ENCODE measurements at regions not wholly inside any gene's neighbourhood (a gene's known extent, or its start where the extent isn't known, plus 50 kb on each side); places are given as distances from the start of the nearest gene placed in this dataset.
A peak's percentile ranks its signal among the peaks of the same experiment; 100 is the strongest.

DNA sequence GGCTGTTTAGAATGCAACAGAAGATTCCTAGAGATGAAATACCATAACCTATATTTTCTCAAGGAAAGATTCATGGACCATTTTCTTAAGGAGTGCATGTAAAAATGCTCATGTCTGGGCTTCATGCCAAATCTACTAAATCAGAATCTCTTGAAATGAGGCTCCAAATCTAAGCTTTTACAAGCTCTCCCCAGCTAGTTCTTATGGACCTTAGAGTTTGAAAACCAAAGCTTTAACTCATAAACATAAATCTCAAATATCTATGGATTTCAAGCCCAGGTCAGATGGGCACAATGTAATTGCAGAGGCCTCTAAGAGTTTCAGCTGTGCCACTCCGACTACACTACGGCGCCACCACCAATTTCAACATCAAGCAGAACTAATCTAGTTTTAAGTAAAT is 117.3 kb upstream of the CAND1 start:
- no peak for DNase-seq

GRCh38 chr12:67152451-67152850 is 116.7 kb upstream of the CAND1 start:
- no peak for DNase-seq

GRCh38 chr12:67154901-67155300 is 114.3 kb upstream of the CAND1 start:
- DNase-seq: peak in 3 of 4 experiments; percentile 4 to 56 (median 37)

- DNase-seq: peak; percentile 10 to 61 (median 20)
Measured at GRCh38 chr12:67155863-67156262, 113.3 kb upstream of the CAND1 start.

DNA sequence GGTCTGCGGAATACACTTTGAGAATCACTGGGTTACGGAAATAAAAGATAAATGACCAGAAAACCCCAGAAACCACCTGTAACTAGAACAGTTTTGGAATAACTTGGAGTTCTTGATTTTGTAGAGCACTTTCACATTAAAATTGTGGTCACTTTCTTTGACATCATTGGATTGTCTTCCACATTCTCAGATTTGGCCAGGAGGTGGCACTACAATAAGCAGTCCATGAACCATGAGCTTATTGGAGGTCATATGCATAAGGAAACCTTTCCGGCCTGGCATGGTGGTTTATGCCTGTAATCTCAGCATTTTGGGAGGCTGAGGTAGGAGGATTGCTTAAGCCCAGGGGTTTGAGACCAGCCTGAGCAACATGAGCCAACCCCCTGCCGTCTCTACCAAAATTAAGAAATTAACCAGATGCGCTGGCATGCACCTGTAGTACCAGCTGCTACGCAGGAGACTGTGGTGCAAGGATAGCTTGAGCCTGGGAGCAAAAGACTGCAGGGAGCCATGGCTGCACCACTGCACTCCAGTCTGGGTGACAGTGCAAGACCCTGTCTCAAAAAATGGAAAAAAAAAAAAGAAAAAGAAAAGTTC is 107.7 kb upstream of the CAND1 start:
- peak; percentile 54 to 65 (median 58) for DNase-seq

DNA sequence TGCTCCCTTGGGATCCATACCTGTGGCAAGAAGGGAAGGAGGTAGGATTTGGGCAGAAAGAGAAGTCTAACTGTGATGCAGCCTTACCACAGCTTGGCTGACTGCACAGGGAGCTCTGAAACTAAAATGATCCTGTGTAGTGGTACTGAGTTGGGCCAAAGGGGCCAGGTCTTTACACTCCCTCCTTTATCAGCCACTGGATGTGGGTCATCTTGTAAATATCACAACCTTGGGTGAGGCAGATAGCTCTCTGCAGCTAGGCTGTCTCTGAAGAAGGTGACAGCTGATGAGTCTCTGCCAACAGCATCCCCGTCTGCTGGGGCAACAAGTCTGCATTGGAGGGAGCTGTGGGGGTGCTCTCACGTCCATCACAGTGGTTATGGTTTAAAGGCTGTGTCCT is 95.9 kb upstream of the CAND1 start:
- DNase-seq: no peak

DNA sequence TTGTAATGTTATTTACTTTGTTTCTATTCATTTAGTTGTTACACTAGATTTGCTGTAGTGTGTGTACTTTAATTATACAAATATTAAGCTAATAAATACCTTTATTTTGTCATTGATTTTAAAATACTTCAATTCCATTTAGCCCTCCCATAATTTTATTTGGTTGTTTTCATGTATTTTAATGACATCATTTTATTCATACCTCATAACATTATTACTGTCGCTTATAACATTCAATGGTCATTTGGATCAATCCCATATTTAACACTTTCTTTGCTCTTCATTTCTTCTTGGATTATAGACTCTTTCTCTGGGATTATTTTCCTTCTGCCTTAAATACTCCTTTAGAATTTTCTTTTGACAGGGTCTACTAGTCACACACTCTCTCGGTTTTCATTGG is 86.6 kb upstream of the CAND1 start:
- no peak for DNase-seq

- peak; percentile 14 to 40 (median 26) for DNase-seq
Measured at GRCh38 chr12:67193704-67194103, 75.5 kb upstream of the CAND1 start.

DNA sequence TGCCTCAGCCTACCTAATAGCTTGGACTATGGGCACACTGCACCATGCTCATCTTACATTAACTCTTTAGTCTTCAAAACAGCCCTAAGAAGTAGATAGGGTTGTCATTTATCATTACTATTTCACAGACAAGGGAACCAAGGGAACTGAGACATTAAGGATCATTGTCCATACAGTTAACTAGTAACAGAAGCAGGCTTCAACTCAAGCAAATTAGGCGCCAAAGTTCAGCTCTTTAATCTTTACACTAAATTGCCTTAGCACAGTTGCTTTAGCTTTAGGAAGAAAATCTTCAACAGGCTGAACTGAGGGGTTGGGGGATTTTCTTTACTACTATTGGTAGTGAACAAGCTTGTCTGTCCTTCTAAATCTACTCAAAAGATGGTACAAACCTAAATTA is 68.8 kb upstream of the CAND1 start:
- no peak for DNase-seq

- no peak for DNase-seq
Measured at GRCh38 chr12:67202011-67202677, 67.0 kb upstream of the CAND1 start.

DNA sequence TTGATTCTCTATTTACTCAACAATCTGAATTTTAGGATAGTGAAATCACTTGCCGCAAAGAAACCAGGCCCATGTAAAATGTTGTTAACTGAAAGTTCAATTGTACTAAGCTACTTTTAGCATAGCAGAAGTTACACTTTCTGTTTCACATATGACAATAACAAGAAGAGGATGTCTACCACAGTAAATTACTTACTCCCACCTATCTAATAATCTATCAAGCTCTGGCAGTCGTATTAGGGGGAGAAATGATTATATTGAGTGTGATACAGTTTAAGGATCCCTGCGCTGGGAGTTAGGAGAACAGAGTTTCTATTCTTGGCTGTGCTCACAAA is 66.5 kb upstream of the CAND1 start:
- DNase-seq: no peak

GRCh38 chr12:67208281-67209067 is 60.7 kb upstream of the CAND1 start:
- no peak for DNase-seq

GRCh38 chr12:67211029-67211428 is 58.1 kb upstream of the CAND1 start:
- no peak for DNase-seq

DNA sequence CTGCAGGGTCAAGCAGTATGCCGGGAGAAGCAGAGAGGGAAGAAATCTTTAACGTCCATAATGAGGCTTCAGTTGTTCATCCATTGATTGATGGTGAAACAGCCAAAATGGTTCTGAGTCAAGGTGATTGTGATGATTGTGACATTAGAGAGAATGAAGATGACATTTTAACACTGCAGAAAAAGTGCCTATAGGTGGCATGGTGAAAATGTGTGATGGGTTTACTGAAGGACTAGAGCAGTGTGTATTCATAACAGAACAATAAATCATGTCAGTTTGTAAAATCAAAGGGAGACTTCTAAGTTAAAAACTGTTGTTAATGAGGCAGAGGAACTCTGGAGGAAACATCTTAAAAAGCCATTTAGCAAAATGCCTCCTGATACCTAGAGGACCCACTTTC is 57.7 kb upstream of the CAND1 start:
- no peak for DNase-seq

- no peak for DNase-seq
Measured at GRCh38 chr12:67217647-67218046, 51.5 kb upstream of the CAND1 start.

Data from suppressor macrophage (primary cell).